Lower leg skin (tissue), 4 donors: ENCODE measurements at regions not wholly inside any gene's neighbourhood (a gene's known extent, or its start where the extent isn't known, plus 50 kb on each side); places are given as distances from the start of the nearest gene placed in this dataset.

Experiments used
- DNase-seq, 2 donors: peaks; one replicate each; pipeline ENCODE4 v3.0.0-alpha.2; 2019; ENCODE audit warnings: low spot score in 2 of 2
- H3K4me3 ChIP-seq: fragments of 200-600 bp; sonication (generic); 2 replicates; pipeline ENCODE4 v1.5.1; 2017; ENCODE audit warnings: mild to moderate bottlenecking, low read depth; ENCODE audit not compliant: poor library complexity, severe bottlenecking
- POLR2A ChIP-seq, 2 donors: fragments of 450-650 bp; IDR thresholded peaks; one replicate each; pipeline ENCODE4 v1.6.1; 2016 to 2017; ENCODE audit warnings: antibody characterized with exemption in 2 of 2, mild to moderate bottlenecking in 1 of 2, moderate library complexity in 1 of 2
- WGBS, 2 donors: methylation state at CpG; one replicate each; pipeline ENCODE4 v1.1.5; 2018; 5-methylcytosine and 5-hydroxymethylcytosine counted together
- intact Hi-C: fragments of 100-400 bp; cut with DNase I; formaldehyde crosslinking; loops from one replicate; pipeline ENCODE4 v1.15.0; 2023; ENCODE audit warnings: low total_unique reads
- TF ChIP-seq, protein P1 (sequence below), 3 donors: fragments of 450-650 bp; IDR thresholded peaks; one replicate each; pipeline ENCODE4 v1.5.1; 2016; ENCODE audit warnings: antibody characterized with exemption in 3 of 3, mild to moderate bottlenecking in 3 of 3, moderate library complexity in 2 of 3

- WGBS, 2 donors, result 36 to 43% methylated on average over 7 of the region's 7 CpGs
- no peak for TF ChIP-seq POLR2A (IDR thresholded peaks at IDR 0.05)
- TF ChIP-seq, protein P1, sequence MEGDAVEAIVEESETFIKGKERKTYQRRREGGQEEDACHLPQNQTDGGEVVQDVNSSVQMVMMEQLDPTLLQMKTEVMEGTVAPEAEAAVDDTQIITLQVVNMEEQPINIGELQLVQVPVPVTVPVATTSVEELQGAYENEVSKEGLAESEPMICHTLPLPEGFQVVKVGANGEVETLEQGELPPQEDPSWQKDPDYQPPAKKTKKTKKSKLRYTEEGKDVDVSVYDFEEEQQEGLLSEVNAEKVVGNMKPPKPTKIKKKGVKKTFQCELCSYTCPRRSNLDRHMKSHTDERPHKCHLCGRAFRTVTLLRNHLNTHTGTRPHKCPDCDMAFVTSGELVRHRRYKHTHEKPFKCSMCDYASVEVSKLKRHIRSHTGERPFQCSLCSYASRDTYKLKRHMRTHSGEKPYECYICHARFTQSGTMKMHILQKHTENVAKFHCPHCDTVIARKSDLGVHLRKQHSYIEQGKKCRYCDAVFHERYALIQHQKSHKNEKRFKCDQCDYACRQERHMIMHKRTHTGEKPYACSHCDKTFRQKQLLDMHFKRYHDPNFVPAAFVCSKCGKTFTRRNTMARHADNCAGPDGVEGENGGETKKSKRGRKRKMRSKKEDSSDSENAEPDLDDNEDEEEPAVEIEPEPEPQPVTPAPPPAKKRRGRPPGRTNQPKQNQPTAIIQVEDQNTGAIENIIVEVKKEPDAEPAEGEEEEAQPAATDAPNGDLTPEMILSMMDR (IDR thresholded peaks at IDR 0.05), result no peak
- peak in 1 of 2 donors; percentile 49 for DNase-seq
- intact Hi-C loops, result no loop called here
- H3K4me3 ChIP-seq, result no peak overlapping the region
Observed at GRCh38 chr5:43769571-43770355, 166.8 kb downstream of the NNT start.
